Heart left ventricle (tissue), 13 donors: ENCODE measurements at regions not wholly inside any gene's neighbourhood (a gene's known extent, or its start where the extent isn't known, plus 50 kb on each side); places are given as distances from the start of the nearest gene placed in this dataset.

Experiments used
- POLR2A ChIP-seq, 2 donors: fragments of 450-650 bp; IDR thresholded peaks; one replicate each; pipeline ENCODE4 v1.6.1; 2017; ENCODE audit warnings: antibody characterized with exemption in 2 of 2, mild to moderate bottlenecking in 2 of 2, moderate library complexity in 2 of 2
- TF ChIP-seq, protein P1 (sequence below), 12 donors: fragments of 200-600 bp; sonication (generic) in 4 of 12; IDR thresholded peaks; one replicate each; pipeline versions ENCODE4 v1.5.0 to v1.8.0; 2018 to 2022; ENCODE audit warnings: antibody characterized with exemption in 12 of 12, mild to moderate bottlenecking in 5 of 12
- donor health status: ischemic (EF 13 %, LVEDD 7.1; RV severe dilation, severe dysfunction).
- donor health status: DM: no; HTN: yes; CAD: no.
- donor health status: DM: no; HTN: no; CAD: no.
- donor health status: ischemic (EF 25% LVEDD 6.9; RV normal size, moderate dysfunction).
- donor health status: ischemic (EF 25% LVEDD 5.7; RV mildly dilated, moderate dysfunction).
- donor health status: ischemic (EF 35%, LVEDD 5.7; RV mildly dilated, moderate dysfunction).
- donor health status: nonischemic (EF 11% LVEDD 7.7; RV severe dilation, severe dysfunction).
- donor health status: DM: yes; HTN: yes; CAD: no.
- donor health status: PGD.
- donor health status: ischemic (EF 29% LVEDD 5.4; RV normal size, mild dysfunction).
- donor health status: nonischemic (EF 23%, LVEDD 6.1; RV moderate dilation, normal function).

DNA sequence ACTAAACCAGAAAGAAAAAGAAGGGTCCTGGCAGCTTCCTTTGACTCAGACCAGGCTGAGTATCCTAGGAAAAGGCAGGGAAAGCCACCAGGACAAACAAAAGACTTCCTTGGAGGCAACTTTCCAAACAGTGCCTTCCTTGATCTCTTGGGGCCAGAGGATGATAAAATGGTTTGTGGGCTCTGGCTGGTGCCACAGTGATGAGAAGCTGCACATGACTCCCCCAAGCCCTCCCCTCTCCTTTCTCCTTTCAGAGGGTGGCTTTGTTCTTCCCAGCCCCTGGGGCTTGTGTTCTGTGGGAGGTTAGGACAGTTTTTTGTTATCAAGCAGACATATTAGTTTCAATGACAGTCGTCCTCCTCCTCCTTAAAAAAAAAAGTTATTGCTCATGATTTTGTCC, 183.2 kb downstream of the SEM1 start:
- TF ChIP-seq, protein P1, sequence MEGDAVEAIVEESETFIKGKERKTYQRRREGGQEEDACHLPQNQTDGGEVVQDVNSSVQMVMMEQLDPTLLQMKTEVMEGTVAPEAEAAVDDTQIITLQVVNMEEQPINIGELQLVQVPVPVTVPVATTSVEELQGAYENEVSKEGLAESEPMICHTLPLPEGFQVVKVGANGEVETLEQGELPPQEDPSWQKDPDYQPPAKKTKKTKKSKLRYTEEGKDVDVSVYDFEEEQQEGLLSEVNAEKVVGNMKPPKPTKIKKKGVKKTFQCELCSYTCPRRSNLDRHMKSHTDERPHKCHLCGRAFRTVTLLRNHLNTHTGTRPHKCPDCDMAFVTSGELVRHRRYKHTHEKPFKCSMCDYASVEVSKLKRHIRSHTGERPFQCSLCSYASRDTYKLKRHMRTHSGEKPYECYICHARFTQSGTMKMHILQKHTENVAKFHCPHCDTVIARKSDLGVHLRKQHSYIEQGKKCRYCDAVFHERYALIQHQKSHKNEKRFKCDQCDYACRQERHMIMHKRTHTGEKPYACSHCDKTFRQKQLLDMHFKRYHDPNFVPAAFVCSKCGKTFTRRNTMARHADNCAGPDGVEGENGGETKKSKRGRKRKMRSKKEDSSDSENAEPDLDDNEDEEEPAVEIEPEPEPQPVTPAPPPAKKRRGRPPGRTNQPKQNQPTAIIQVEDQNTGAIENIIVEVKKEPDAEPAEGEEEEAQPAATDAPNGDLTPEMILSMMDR (IDR thresholded peaks at IDR 0.05), result no peak
- TF ChIP-seq POLR2A (IDR thresholded peaks at IDR 0.05), result no peak
